ENCODE measurements at regions not wholly inside any gene's neighbourhood (a gene's known extent, or its start where the extent isn't known, plus 50 kb on each side); places are given as distances from the start of the nearest gene placed in this dataset.

- no peaks in the 10 kb centered on the region for H3K9me3 Mint-ChIP-seq
- no peaks in the 10 kb centered on the region for H3K4me1 Mint-ChIP-seq
- no peak for ATAC-seq (replicated peaks)
- H3K27ac Mint-ChIP-seq, result no peak overlapping the region
- no peaks in the 10 kb centered on the region for H3K36me3 Mint-ChIP-seq (ENCODE audit: low read depth)
- H3K27me3 Mint-ChIP-seq, result no peaks in the 10 kb centered on the region
- H3K4me3 Mint-ChIP-seq, result no peak overlapping the region
Measured at GRCh38 chr13:82938644-82939043, 943.6 kb downstream of the SLITRK1 start.

GRCh38 chr13:82934000-82934399 lies 948.3 kb downstream of the SLITRK1 start:
- ATAC-seq (replicated peaks), result no peak
- Mint-ChIP-seq H3K27ac (no peak overlapping the region), H3K36me3 (ENCODE audit: low read depth) (no peaks in the 10 kb centered on the region), H3K4me3 (no peak overlapping the region), H3K27me3 (no peaks in the 10 kb centered on the region), H3K4me1 (no peaks in the 10 kb centered on the region), H3K9me3 (no peaks in the 10 kb centered on the region)

- no peak overlapping the region for H3K27ac Mint-ChIP-seq
- no peaks in the 10 kb centered on the region for H3K9me3 Mint-ChIP-seq
- H3K27me3 Mint-ChIP-seq, result no peaks in the 10 kb centered on the region
- no peaks in the 10 kb centered on the region for H3K4me1 Mint-ChIP-seq
- no peak for ATAC-seq (replicated peaks)
- no peak overlapping the region for H3K4me3 Mint-ChIP-seq
- no peaks in the 10 kb centered on the region for H3K36me3 Mint-ChIP-seq (ENCODE audit: low read depth)
Measured at GRCh38 chr13:82925114-82925513, 957.2 kb downstream of the SLITRK1 start.

GRCh38 chr13:82917984-82918383 lies 964.3 kb downstream of the SLITRK1 start:
- no peaks in the 10 kb centered on the region for H3K36me3 Mint-ChIP-seq (ENCODE audit: low read depth)
- H3K4me1 Mint-ChIP-seq, result no peaks in the 10 kb centered on the region
- no peak overlapping the region for H3K4me3 Mint-ChIP-seq
- ATAC-seq (replicated peaks), result no peak
- H3K27ac Mint-ChIP-seq, result no peak overlapping the region
- H3K27me3 Mint-ChIP-seq, result no peaks in the 10 kb centered on the region
- H3K9me3 Mint-ChIP-seq, result peaks cover 4% of the 10 kb centered on the region

- Mint-ChIP-seq H3K27ac (no peak overlapping the region), H3K9me3 (no peaks in the 10 kb centered on the region), H3K36me3 (ENCODE audit: low read depth) (no peaks in the 10 kb centered on the region), H3K27me3 (no peaks in the 10 kb centered on the region), H3K4me1 (no peaks in the 10 kb centered on the region), H3K4me3 (no peak overlapping the region)
- no peak for ATAC-seq (replicated peaks)
Measured at GRCh38 chr13:82912564-82912963, 969.7 kb downstream of the SLITRK1 start.

- Mint-ChIP-seq H3K4me1 (no peaks in the 10 kb centered on the region), H3K4me3 (no peak overlapping the region), H3K27me3 (no peaks in the 10 kb centered on the region), H3K9me3 (peaks cover 3% of the 10 kb centered on the region), H3K27ac (no peak overlapping the region), H3K36me3 (ENCODE audit: low read depth) (no peaks in the 10 kb centered on the region)
- ATAC-seq (replicated peaks), result no peak
Measured at GRCh38 chr13:82905071-82905470, 977.2 kb downstream of the SLITRK1 start.

- ATAC-seq (replicated peaks), result no peak
- H3K36me3 Mint-ChIP-seq (ENCODE audit: low read depth), result no peaks in the 10 kb centered on the region
- H3K4me1 Mint-ChIP-seq, result no peaks in the 10 kb centered on the region
- no peaks in the 10 kb centered on the region for H3K27me3 Mint-ChIP-seq
- peaks cover 3% of the 10 kb centered on the region for H3K9me3 Mint-ChIP-seq
- H3K4me3 Mint-ChIP-seq, result no peak overlapping the region
- no peak overlapping the region for H3K27ac Mint-ChIP-seq
Measured at GRCh38 chr13:82900453-82900852, 981.8 kb downstream of the SLITRK1 start.

GRCh38 chr13:82898586-82898985 lies 983.7 kb downstream of the SLITRK1 start:
- no peaks in the 10 kb centered on the region for H3K4me1 Mint-ChIP-seq
- no peak overlapping the region for H3K27ac Mint-ChIP-seq
- no peaks in the 10 kb centered on the region for H3K27me3 Mint-ChIP-seq
- H3K9me3 Mint-ChIP-seq, result peaks cover 3% of the 10 kb centered on the region
- H3K36me3 Mint-ChIP-seq (ENCODE audit: low read depth), result no peaks in the 10 kb centered on the region
- no peak overlapping the region for H3K4me3 Mint-ChIP-seq
- ATAC-seq (replicated peaks), result no peak

- H3K4me1 Mint-ChIP-seq, result no peaks in the 10 kb centered on the region
- peaks cover 7% of the 10 kb centered on the region for H3K9me3 Mint-ChIP-seq
- H3K27me3 Mint-ChIP-seq, result no peaks in the 10 kb centered on the region
- H3K4me3 Mint-ChIP-seq, result no peak overlapping the region
- ATAC-seq (replicated peaks), result no peak
- H3K36me3 Mint-ChIP-seq (ENCODE audit: low read depth), result no peaks in the 10 kb centered on the region
- H3K27ac Mint-ChIP-seq, result no peak overlapping the region
Measured at GRCh38 chr13:82879921-82880320, 1002.4 kb downstream of the SLITRK1 start.

GRCh38 chr13:82878536-82878935 lies 1003.7 kb downstream of the SLITRK1 start:
- Mint-ChIP-seq H3K4me3 (no peak overlapping the region), H3K4me1 (no peaks in the 10 kb centered on the region), H3K27ac (no peak overlapping the region), H3K36me3 (ENCODE audit: low read depth) (no peaks in the 10 kb centered on the region), H3K27me3 (no peaks in the 10 kb centered on the region), H3K9me3 (peaks cover 7% of the 10 kb centered on the region)
- no peak for ATAC-seq (replicated peaks)

- Mint-ChIP-seq H3K27ac (no peak overlapping the region), H3K9me3 (peaks cover 3% of the 10 kb centered on the region), H3K27me3 (no peaks in the 10 kb centered on the region), H3K4me1 (no peaks in the 10 kb centered on the region), H3K4me3 (no peak overlapping the region), H3K36me3 (ENCODE audit: low read depth) (no peaks in the 10 kb centered on the region)
- ATAC-seq (replicated peaks), result no peak
Measured at GRCh38 chr13:82867284-82867683, 1015.0 kb downstream of the SLITRK1 start.

- no peak for ATAC-seq (replicated peaks)
- Mint-ChIP-seq H3K4me3 (no peak overlapping the region), H3K36me3 (ENCODE audit: low read depth) (no peaks in the 10 kb centered on the region), H3K27me3 (no peaks in the 10 kb centered on the region), H3K4me1 (no peaks in the 10 kb centered on the region), H3K9me3 (peaks cover 3% of the 10 kb centered on the region), H3K27ac (no peak overlapping the region)
Measured at GRCh38 chr13:82850644-82851043, 1031.6 kb downstream of the SLITRK1 start.

- peaks cover 3% of the 10 kb centered on the region for H3K9me3 Mint-ChIP-seq
- ATAC-seq (replicated peaks), result no peak
- H3K36me3 Mint-ChIP-seq (ENCODE audit: low read depth), result no peaks in the 10 kb centered on the region
- H3K4me1 Mint-ChIP-seq, result no peaks in the 10 kb centered on the region
- H3K27ac Mint-ChIP-seq, result no peak overlapping the region
- H3K4me3 Mint-ChIP-seq, result no peak overlapping the region
- no peaks in the 10 kb centered on the region for H3K27me3 Mint-ChIP-seq
Measured at GRCh38 chr13:82848766-82849165, 1033.5 kb downstream of the SLITRK1 start.

- Mint-ChIP-seq H3K4me1 (no peaks in the 10 kb centered on the region), H3K36me3 (ENCODE audit: low read depth) (no peaks in the 10 kb centered on the region)
Measured at GRCh38 chr13:82847595-82847994, 1034.7 kb downstream of the SLITRK1 start.

GRCh38 chr13:82833923-82834322 lies 1048.4 kb downstream of the SLITRK1 start:
- H3K4me1 Mint-ChIP-seq, result no peaks in the 10 kb centered on the region
- ATAC-seq (replicated peaks), result no peak
- no peak overlapping the region for H3K4me3 Mint-ChIP-seq
- no peaks in the 10 kb centered on the region for H3K36me3 Mint-ChIP-seq (ENCODE audit: low read depth)
- no peaks in the 10 kb centered on the region for H3K27me3 Mint-ChIP-seq
- no peaks in the 10 kb centered on the region for H3K9me3 Mint-ChIP-seq
- no peak overlapping the region for H3K27ac Mint-ChIP-seq

More at GRCh38 chr13:82847595-82847994, 1034.7 kb downstream of the SLITRK1 start:
- Mint-ChIP-seq H3K9me3 (peaks cover 3% of the 10 kb centered on the region), H3K4me3 (no peak overlapping the region), H3K27me3 (no peaks in the 10 kb centered on the region), H3K27ac (no peak overlapping the region)
- ATAC-seq (replicated peaks), result no peak

- H3K27me3 Mint-ChIP-seq, result no peaks in the 10 kb centered on the region
- H3K4me1 Mint-ChIP-seq, result no peaks in the 10 kb centered on the region
- H3K4me3 Mint-ChIP-seq, result no peak overlapping the region
- ATAC-seq (replicated peaks), result no peak
- no peak overlapping the region for H3K27ac Mint-ChIP-seq
- H3K36me3 Mint-ChIP-seq (ENCODE audit: low read depth), result no peaks in the 10 kb centered on the region
- peaks cover 3% of the 10 kb centered on the region for H3K9me3 Mint-ChIP-seq
Measured at GRCh38 chr13:82829040-82829439, 1053.2 kb downstream of the SLITRK1 start.

Data from activated T-helper 17 cell treated with anti-CD3 and anti-CD28 coated beads, Interleukin-2, amount 50 U/mL, for 72 hours (primary cell).